ENCODE measurements at regions not wholly inside any gene's neighbourhood (a gene's known extent, or its start where the extent isn't known, plus 50 kb on each side); places are given as distances from the start of the nearest gene placed in this dataset.

DNA sequence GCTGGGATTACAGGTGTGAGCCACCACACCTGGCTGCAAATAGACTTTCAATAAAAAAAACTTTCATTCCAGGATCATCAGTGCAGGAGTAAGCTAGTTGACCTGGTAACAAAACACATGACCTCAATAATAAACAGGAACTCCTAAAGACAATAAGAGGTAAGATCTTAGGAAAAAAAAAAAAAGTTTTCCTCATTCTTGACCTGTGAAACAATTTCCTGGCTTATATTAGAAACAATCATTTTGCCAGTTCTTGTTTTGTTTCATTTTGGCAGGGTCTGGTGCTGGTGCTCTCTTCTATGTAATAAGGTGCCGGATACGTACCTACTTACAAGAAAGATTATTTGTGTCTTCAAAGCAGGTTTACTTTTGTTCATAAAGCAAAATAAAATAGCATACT is 90.6 kb upstream of the AMN1 start:
- no peak for TF ChIP-seq CTCF (IDR thresholded peaks at IDR 0.05; ENCODE audit: borderline replicate concordance, extremely low read depth, insufficient read depth)
- H3K36me3 ChIP-seq (ENCODE audit: control insufficient read depth in 2 of 3, insufficient read depth in 3 of 3, low read length in 3 of 3): no peaks in the 10 kb centered on the region
- intact Hi-C loops (cut with DNase I): no loop called here
- no peaks in the 10 kb centered on the region for H3K4me1 ChIP-seq (ENCODE audit: control insufficient read depth in 2 of 3, insufficient read depth in 2 of 3, low read depth in 1 of 3, low read length in 3 of 3)
- DNase-seq (no peak), FAIRE-seq (peak; percentile 41)
- no peaks in the 10 kb centered on the region for H3K27me3 ChIP-seq (ENCODE audit: control insufficient read depth, insufficient read depth, low read length)
- no peaks in the 10 kb centered on the region for H3K9me3 ChIP-seq (ENCODE audit: control insufficient read depth in 2 of 3, insufficient read depth in 1 of 3, low read length in 3 of 3)
- no peak overlapping the region for H3K9ac ChIP-seq (ENCODE audit: low read length in 3 of 3)
- no peak overlapping the region for H3K27ac ChIP-seq (ENCODE audit: low read depth in 2 of 2, low read length in 2 of 2)
- H3K4me3 ChIP-seq (ENCODE audit: low read length in 3 of 3): no peak overlapping the region

DNA sequence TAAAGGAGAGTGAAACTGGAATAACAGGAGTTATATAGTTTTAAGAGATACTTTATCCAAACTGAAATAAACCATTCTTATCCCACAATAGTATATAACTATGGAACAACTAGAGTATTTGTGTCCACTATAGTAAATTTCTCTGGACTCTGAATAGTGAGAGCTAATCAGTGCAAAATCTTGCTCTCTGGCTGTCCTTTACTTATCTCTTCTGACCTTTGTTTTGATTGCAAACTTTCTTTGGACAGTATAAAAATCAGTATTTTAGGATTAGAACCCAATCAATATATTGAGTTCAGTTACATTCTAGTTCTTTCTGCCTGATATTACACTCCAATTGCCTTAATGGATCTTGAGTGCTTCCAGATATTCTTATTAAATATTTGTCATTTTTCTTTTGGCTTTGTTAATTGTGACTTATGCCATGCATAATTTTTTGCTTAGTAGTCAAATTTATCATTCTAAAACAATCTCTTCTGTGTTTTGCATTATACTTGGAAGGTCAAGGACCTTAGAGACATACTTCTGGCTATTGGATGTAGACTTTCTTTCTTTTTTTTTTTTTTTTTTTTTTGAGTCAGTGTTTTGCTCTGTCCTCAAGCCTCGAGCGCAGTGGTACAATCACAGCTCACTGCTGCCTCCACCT is 89.9 kb upstream of the AMN1 start:
- Histone ChIP-seq H3K4me1 (ENCODE audit: control insufficient read depth in 2 of 3, insufficient read depth in 2 of 3, low read depth in 1 of 3, low read length in 3 of 3) (no peaks in the 10 kb centered on the region), H3K4me3 (ENCODE audit: low read length in 3 of 3) (no peak overlapping the region), H3K27ac (ENCODE audit: low read depth in 2 of 2, low read length in 2 of 2) (no peak overlapping the region), H3K9me3 (ENCODE audit: control insufficient read depth in 2 of 3, insufficient read depth in 1 of 3, low read length in 3 of 3) (no peaks in the 10 kb centered on the region), H3K27me3 (ENCODE audit: control insufficient read depth, insufficient read depth, low read length) (no peaks in the 10 kb centered on the region), H3K9ac (ENCODE audit: low read length in 3 of 3) (no peak overlapping the region), H3K36me3 (ENCODE audit: control insufficient read depth in 2 of 3, insufficient read depth in 3 of 3, low read length in 3 of 3) (no peaks in the 10 kb centered on the region)
- intact Hi-C loops (cut with DNase I): no loop called here
- no peak for DNase-seq
- TF ChIP-seq CTCF (IDR thresholded peaks at IDR 0.05; ENCODE audit: borderline replicate concordance, extremely low read depth, insufficient read depth): no peak
- no peak for FAIRE-seq

DNA sequence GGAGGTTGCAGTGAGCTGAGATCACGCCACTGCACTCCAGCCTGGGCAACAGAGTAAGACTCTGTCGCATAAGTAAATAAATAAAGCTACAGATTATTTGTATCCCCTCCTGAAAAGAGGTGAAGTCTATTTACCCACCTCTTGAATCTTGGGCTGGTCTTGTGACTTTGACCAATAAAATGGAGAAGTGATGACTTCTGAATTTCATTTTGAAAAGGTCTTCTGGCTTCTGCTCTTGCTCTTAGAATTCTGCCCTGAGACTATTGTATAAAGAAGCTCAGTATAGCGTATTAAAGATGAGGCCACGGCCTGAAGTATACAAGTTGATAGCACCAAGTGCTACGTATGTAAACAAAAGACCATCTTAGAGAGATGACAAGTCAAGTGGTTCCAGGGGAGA is 88.3 kb upstream of the AMN1 start:
- Histone ChIP-seq H3K9ac (ENCODE audit: low read length in 3 of 3) (no peak overlapping the region), H3K4me1 (ENCODE audit: control insufficient read depth in 2 of 3, insufficient read depth in 2 of 3, low read depth in 1 of 3, low read length in 3 of 3) (no peaks in the 10 kb centered on the region), H3K4me3 (ENCODE audit: low read length in 3 of 3) (no peak overlapping the region), H3K9me3 (ENCODE audit: control insufficient read depth in 2 of 3, insufficient read depth in 1 of 3, low read length in 3 of 3) (no peaks in the 10 kb centered on the region), H3K36me3 (ENCODE audit: control insufficient read depth in 2 of 3, insufficient read depth in 3 of 3, low read length in 3 of 3) (no peaks in the 10 kb centered on the region), H3K27me3 (ENCODE audit: control insufficient read depth, insufficient read depth, low read length) (no peaks in the 10 kb centered on the region), H3K27ac (ENCODE audit: low read depth in 2 of 2, low read length in 2 of 2) (no peak overlapping the region)
- intact Hi-C loops (cut with DNase I): no loop called here
- DNase-seq (no peak), FAIRE-seq (no peak)
- TF ChIP-seq CTCF (IDR thresholded peaks at IDR 0.05; ENCODE audit: borderline replicate concordance, extremely low read depth, insufficient read depth): no peak

GRCh38 chr12:31815096-31815495 is 86.3 kb upstream of the AMN1 start:
- H3K27me3 ChIP-seq (ENCODE audit: control insufficient read depth, insufficient read depth, low read length): no peaks in the 10 kb centered on the region
- no peak for TF ChIP-seq CTCF (IDR thresholded peaks at IDR 0.05; ENCODE audit: borderline replicate concordance, extremely low read depth, insufficient read depth)
- DNase-seq: no peak
- H3K36me3 ChIP-seq (ENCODE audit: control insufficient read depth in 2 of 3, insufficient read depth in 3 of 3, low read length in 3 of 3): no peaks in the 10 kb centered on the region
- H3K9me3 ChIP-seq (ENCODE audit: control insufficient read depth in 2 of 3, insufficient read depth in 1 of 3, low read length in 3 of 3): no peaks in the 10 kb centered on the region
- no peak overlapping the region for H3K27ac ChIP-seq (ENCODE audit: low read depth in 2 of 2, low read length in 2 of 2)
- no peak for FAIRE-seq
- intact Hi-C loops (cut with DNase I): no loop called here
- H3K9ac ChIP-seq (ENCODE audit: low read length in 3 of 3): no peak overlapping the region
- H3K4me1 ChIP-seq (ENCODE audit: control insufficient read depth in 2 of 3, insufficient read depth in 2 of 3, low read depth in 1 of 3, low read length in 3 of 3): no peaks in the 10 kb centered on the region
- no peak overlapping the region for H3K4me3 ChIP-seq (ENCODE audit: low read length in 3 of 3)
